GM12872 (cell line): ENCODE measurements at regions not wholly inside any gene's neighbourhood (a gene's known extent, or its start where the extent isn't known, plus 50 kb on each side); places are given as distances from the start of the nearest gene placed in this dataset.

Experiments
- CTCF ChIP-seq: IDR thresholded peaks from 3 replicates; pipeline ENCODE4 v1.5.1; 2011; ENCODE audit warnings: low read depth, mild to moderate bottlenecking, low read length, moderate library complexity; ENCODE audit not compliant: insufficient read depth

- TF ChIP-seq CTCF: no peak
Measured at GRCh38 chr5:99640646-99641045, 711.8 kb upstream of the CHD1 start.

- TF ChIP-seq CTCF: no peak
Measured at GRCh38 chr5:99639905-99640304, 711.1 kb upstream of the CHD1 start.

DNA sequence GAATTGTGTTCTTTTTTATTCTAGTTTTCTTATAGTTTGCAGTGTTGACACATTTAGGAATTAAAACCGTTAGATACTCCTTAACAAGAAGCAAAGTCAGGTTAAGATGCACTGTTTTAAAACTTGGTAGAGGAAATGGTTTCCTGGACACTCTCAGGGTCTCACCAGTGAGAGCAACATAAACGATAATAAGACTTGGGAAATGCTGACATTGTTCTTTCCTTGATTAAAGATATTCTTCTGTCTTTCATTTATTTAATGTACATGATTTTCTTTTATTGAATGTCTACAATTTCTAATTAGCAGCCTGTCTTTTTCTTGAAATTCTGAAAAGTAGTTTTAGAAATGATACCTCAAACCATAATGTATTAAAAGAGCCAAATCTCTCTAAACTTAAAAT is 707.9 kb upstream of the CHD1 start:
- no peak for TF ChIP-seq CTCF

DNA sequence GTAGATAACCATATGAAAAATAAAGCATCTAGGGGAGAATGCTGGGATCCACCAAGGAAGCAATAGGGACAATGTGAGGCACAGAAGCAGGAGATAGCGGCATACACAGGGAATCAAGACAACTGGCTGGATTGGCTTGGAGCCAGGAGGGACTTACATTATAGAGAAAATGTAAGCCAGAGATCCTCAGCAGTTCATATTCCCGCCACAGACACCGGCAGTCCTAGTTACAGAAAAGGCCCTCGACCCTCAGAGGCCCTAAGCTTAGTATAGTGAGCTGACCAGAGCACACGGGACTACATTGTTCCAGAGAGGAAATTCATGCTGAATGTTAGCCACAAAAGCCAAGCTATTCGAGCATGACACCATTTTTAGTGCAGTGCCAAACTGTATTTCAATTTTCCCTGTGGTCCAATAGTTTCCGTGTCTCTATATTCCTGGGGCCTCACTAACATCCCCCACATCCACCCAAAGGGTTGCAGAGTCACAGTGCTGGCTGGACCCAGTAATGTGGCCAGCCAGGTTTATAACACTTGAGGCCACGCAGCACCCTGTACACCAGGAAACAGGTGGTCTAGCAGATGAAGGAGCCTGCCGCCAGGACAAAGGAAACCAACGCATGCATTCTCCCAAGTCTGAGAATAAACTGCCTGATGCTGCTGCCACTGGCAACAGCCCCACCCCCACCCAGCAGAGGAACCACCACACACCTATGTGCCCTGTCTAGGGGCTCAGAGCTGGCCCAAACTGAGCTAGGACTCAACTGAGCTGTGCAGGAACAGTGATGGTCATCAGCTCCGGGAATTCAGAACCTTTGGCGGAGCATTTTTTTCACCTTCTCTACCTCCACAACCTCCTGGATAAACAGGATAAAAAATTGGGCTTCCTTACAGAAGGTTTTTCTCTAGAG is 693.2 kb upstream of the CHD1 start:
- TF ChIP-seq CTCF: no peak

- no peak for TF ChIP-seq CTCF
Measured at GRCh38 chr5:99617335-99617734, 688.5 kb upstream of the CHD1 start.

DNA sequence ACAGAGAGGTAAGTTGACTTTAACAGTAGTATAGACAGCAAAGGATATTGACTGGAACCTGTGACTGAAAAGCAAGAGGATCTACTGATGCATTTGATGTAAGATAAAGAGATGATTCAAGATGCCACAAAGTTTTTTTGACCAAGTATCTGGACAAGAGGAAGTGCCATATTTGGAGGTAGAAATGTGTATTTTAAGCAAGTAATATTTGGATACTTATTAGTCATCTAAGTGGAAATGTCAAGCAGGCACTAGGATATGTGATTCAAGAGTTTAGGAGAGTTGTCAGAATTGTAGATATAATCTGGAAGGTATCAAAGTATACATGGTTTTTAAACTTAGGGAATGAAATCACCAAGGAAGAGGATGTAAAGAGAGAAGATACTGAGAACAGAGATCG is 686.1 kb upstream of the CHD1 start:
- no peak for TF ChIP-seq CTCF

DNA sequence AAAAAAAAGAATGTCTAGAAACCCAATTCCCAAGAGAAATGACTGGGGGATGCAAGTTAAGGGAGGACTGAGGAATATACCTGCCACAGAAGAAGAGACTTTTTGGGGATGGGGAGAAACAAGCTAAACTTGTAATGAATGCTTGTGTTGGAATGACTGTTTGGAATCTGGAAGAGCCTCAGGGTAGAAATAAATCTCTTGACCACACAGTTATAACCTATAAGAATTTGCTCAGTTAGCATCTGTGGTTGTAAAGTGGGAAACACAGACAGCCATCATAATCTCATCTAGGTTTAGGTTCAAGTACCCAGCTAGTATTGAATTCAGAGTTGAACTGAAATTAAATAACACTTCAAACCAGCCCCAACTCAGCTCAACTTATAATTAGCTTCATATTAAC is 678.3 kb upstream of the CHD1 start:
- TF ChIP-seq CTCF: no peak
